B cell (primary cell): ENCODE measurements at regions not wholly inside any gene's neighbourhood (a gene's known extent, or its start where the extent isn't known, plus 50 kb on each side); places are given as distances from the start of the nearest gene placed in this dataset.

Source experiments
- ATAC-seq: fragments of 200-7000 bp; cut with Tn5 transposase; one replicate; pipeline ENCODE4 v1.10.0; 2021; ENCODE audit warnings: low read depth, mild to moderate bottlenecking, moderate number of reproducible peaks, moderate library complexity
- CTCF ChIA-PET: fragments of 350-600 bp; sonication (Branson Sonifier 250); formaldehyde crosslinking; loops from one replicate; lab custom pipeline; 2021; ENCODE audit warnings: antibody characterized with exemption, inconsistent platforms; lab: Charles Lee
- POLR2A ChIA-PET: fragments of 350-600 bp; sonication (Branson Sonifier 250); formaldehyde crosslinking; loops from one replicate; lab custom pipeline; 2021; ENCODE audit warnings: antibody characterized with exemption; lab: Charles Lee
- DNase-seq: peaks from one replicate; pipeline ENCODE4 v3.0.0; 2013
- H2AFZ ChIP-seq: 2 replicates; pipeline ENCODE4 v1.6.1; 2012; ENCODE audit warnings: mild to moderate bottlenecking, low read depth, low read length; ENCODE audit not compliant: insufficient read depth, poor library complexity, severe bottlenecking
- H3K27ac ChIP-seq, 2 donors: 1 replicate in 1 of 2; 2 replicates in 1 of 2; pipeline ENCODE4 v1.5.1; 2012 to 2013; ENCODE audit warnings: low read length in 2 of 2, mild to moderate bottlenecking in 2 of 2, moderate library complexity in 1 of 2
- H3K27me3 ChIP-seq, 4 experiments: fragments of 200-600 bp in 1 of 4; sonication (generic) in 1 of 4; replicated peaks in 1 of 4; 1 replicate in 2 of 4; 2 replicates in 2 of 4; pipeline versions ENCODE4 v1.6.1 to v1.7.0; 2013 to 2016; ENCODE audit warnings: low read length in 3 of 4, mild to moderate bottlenecking in 2 of 4, mixed read lengths in 1 of 4, moderate library complexity in 1 of 4; ENCODE audit not compliant: insufficient read depth in 4 of 4, control insufficient read depth in 3 of 4; ENCODE audit errors: control extremely low read depth in 1 of 4
- H3K36me3 ChIP-seq, 2 experiments: replicated peaks in 1 of 2; 1 replicate in 1 of 2; 2 replicates in 1 of 2; pipeline versions ENCODE4 v1.6.1 to v1.7.1; 2013; ENCODE audit warnings: low read length in 1 of 2; ENCODE audit not compliant: insufficient read depth in 2 of 2, control insufficient read depth in 1 of 2; ENCODE audit errors: control extremely low read depth in 1 of 2, extremely low read depth in 1 of 2
- H3K4me1 ChIP-seq, 2 donors: fragments of 200-600 bp in 1 of 2; sonication (generic) in 1 of 2; 1 replicate in 1 of 2; 2 replicates in 1 of 2; pipeline versions ENCODE4 v1.5.1 to v1.6.1; 2013 to 2017; ENCODE audit warnings: low read length in 2 of 2; ENCODE audit not compliant: control insufficient read depth in 2 of 2, insufficient read depth in 2 of 2
- H3K4me2 ChIP-seq: replicated peaks from 2 replicates; pipeline ENCODE3; 2012; ENCODE audit warnings: mild to moderate bottlenecking, low read depth, low read length; ENCODE audit not compliant: poor library complexity, severe bottlenecking
- H3K4me3 ChIP-seq, 5 experiments: fragments of 200-600 bp in 1 of 5; sonication (generic) in 1 of 5; 1 replicate in 3 of 5; 2 replicates in 2 of 5; pipeline versions ENCODE4 v1.5.1 to v1.7.0; 2011 to 2016; ENCODE audit warnings: low read length in 4 of 5, mild to moderate bottlenecking in 4 of 5, low read depth in 2 of 5, control low read depth in 1 of 5, moderate library complexity in 1 of 5; ENCODE audit not compliant: insufficient read depth in 1 of 5; ENCODE audit errors: control extremely low read depth in 1 of 5, extremely low read depth in 1 of 5
- H3K79me2 ChIP-seq: fragments of 200-600 bp; sonication (generic); one replicate; pipeline ENCODE4 v1.6.0; 2016; ENCODE audit warnings: low read length; ENCODE audit not compliant: control insufficient read depth, insufficient read depth
- H3K9ac ChIP-seq: fragments of 200-600 bp; sonication (generic); 2 replicates; pipeline ENCODE4 v1.6.1; 2017; ENCODE audit warnings: mild to moderate bottlenecking, low read length, moderate library complexity
- H3K9me3 ChIP-seq, 3 donors: one replicate each; pipeline versions ENCODE4 v1.6.1 to v1.7.1; 2013; ENCODE audit warnings: low read length in 2 of 3; ENCODE audit not compliant: control insufficient read depth in 2 of 3, insufficient read depth in 1 of 3; ENCODE audit errors: control extremely low read depth in 1 of 3
- H4K20me1 ChIP-seq: 2 replicates; pipeline ENCODE4 v1.6.0; 2012; ENCODE audit warnings: mild to moderate bottlenecking, low read length; ENCODE audit not compliant: insufficient read depth, control insufficient read depth, poor library complexity, severe bottlenecking
- H3K27ac Mint-ChIP-seq: one replicate; pipeline ENCODE4 v1.8.0; 2021; ENCODE audit warnings: mixed read lengths
- H3K27me3 Mint-ChIP-seq: one replicate; pipeline ENCODE4 v1.8.0; 2021; ENCODE audit warnings: mixed read lengths
- H3K4me1 Mint-ChIP-seq: one replicate; pipeline ENCODE4 v1.8.0; 2021; ENCODE audit warnings: mixed read lengths
- H3K4me3 Mint-ChIP-seq: one replicate; pipeline ENCODE4 v1.8.0; 2021; ENCODE audit warnings: mixed read lengths
- H3K9me3 Mint-ChIP-seq: one replicate; pipeline ENCODE4 v1.8.0; 2022; ENCODE audit warnings: mixed read lengths; ENCODE audit not compliant: insufficient read depth
- EZH2 ChIP-seq: IDR thresholded peaks from 2 replicates; pipeline ENCODE4 v1.6.1; 2012; ENCODE audit warnings: borderline replicate concordance, low read depth, mild to moderate bottlenecking, moderate library complexity, low read length; ENCODE audit not compliant: insufficient read depth, poor library complexity, severe bottlenecking
- WGBS: methylation state at CpG from one replicate; pipeline ENCODE4 v1.1.5; 2013; ENCODE audit warnings: missing lambda C conversion rate; ENCODE audit not compliant: insufficient coverage; 5-methylcytosine and 5-hydroxymethylcytosine counted together
- intact Hi-C: fragments of 100-400 bp; cut with micrococcal nuclease; formaldehyde crosslinking; loops from one replicate; pipeline ENCODE4 v1.10.0; 2022
- TF ChIP-seq, protein P1 (sequence below): fragments of 200-600 bp; IDR thresholded peaks from one replicate; pipeline ENCODE4 v1.8.0; 2022; ENCODE audit warnings: antibody characterized with exemption, mild to moderate bottlenecking

- intact Hi-C loops = no loop called here
- Mint-ChIP-seq H3K4me3 (no peak overlapping the region), H3K9me3 (no peaks in the 10 kb centered on the region), H3K4me1 (peaks cover 18% of the 10 kb centered on the region), H3K27ac (no peak overlapping the region), H3K27me3 (no peaks in the 10 kb centered on the region)
- ChIA-PET CTCF (no interaction called here), POLR2A (no interaction called here)
- H3K9ac ChIP-seq = no peak overlapping the region
- H3K4me2 ChIP-seq = no peak overlapping the region
- WGBS = 80% methylated on average over 1 of the region's 3 CpGs
- no peaks in the 10 kb centered on the region for H3K79me2 ChIP-seq
- H3K4me3 ChIP-seq = no peak overlapping the region
- no peak overlapping the region for H3K27ac ChIP-seq
- ATAC-seq = no peak
- peaks cover 0 to 14% (median 0%) of the 10 kb centered on the region in 3 donors for H3K9me3 ChIP-seq
- H4K20me1 ChIP-seq = no peaks in the 10 kb centered on the region
- H3K4me1 ChIP-seq = peaks cover 14 to 24% of the 10 kb centered on the region in 2 donors
- H3K27me3 ChIP-seq = no peaks in the 10 kb centered on the region
- DNase-seq = no peak
- H2AFZ ChIP-seq = no peak overlapping the region
- TF ChIP-seq EZH2 = no peak
- TF ChIP-seq, protein P1, sequence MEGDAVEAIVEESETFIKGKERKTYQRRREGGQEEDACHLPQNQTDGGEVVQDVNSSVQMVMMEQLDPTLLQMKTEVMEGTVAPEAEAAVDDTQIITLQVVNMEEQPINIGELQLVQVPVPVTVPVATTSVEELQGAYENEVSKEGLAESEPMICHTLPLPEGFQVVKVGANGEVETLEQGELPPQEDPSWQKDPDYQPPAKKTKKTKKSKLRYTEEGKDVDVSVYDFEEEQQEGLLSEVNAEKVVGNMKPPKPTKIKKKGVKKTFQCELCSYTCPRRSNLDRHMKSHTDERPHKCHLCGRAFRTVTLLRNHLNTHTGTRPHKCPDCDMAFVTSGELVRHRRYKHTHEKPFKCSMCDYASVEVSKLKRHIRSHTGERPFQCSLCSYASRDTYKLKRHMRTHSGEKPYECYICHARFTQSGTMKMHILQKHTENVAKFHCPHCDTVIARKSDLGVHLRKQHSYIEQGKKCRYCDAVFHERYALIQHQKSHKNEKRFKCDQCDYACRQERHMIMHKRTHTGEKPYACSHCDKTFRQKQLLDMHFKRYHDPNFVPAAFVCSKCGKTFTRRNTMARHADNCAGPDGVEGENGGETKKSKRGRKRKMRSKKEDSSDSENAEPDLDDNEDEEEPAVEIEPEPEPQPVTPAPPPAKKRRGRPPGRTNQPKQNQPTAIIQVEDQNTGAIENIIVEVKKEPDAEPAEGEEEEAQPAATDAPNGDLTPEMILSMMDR = no peak
- no peaks in the 10 kb centered on the region for H3K36me3 ChIP-seq
These were observed 864.0 kb upstream of the ACO1 start for GRCh38 chr9:31520301-31521085.

DNA sequence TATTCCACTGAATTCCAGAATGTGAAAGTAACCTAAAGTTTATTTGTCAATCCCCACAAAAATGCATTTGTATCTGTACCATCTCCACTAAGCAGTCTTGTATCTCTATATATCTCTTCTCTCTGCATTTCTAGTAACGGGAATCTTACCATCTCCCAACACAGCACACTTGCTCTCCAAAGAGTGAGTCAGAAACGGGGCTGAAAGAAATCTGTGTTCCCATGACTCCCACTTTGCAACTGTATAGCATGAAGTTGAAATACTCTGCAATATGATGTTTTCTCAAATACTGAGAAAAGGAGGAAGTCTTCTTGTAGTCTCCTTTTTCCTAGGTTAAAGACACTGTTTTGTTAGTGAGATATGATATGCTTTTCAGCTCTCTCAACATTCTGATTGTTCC is 848.8 kb upstream of the ACO1 start:
- ChIA-PET POLR2A (no interaction called here), CTCF (no interaction called here)
- Mint-ChIP-seq H3K27ac (no peak overlapping the region), H3K4me3 (no peak overlapping the region), H3K9me3 (no peaks in the 10 kb centered on the region), H3K27me3 (no peaks in the 10 kb centered on the region), H3K4me1 (no peaks in the 10 kb centered on the region)
- WGBS = 80% methylated on average over 1 of the region's 2 CpGs
- Histone ChIP-seq H3K9ac (no peak overlapping the region), H3K27ac (no peak overlapping the region), H3K4me2 (no peak overlapping the region), H3K4me3 (no peak overlapping the region), H3K4me1 (no peaks in the 10 kb centered on the region), H3K27me3 (no peaks in the 10 kb centered on the region), H3K9me3 (no peaks in the 10 kb centered on the region), H2AFZ (no peak overlapping the region), H4K20me1 (no peaks in the 10 kb centered on the region), H3K79me2 (no peaks in the 10 kb centered on the region), H3K36me3 (no peaks in the 10 kb centered on the region)
- ATAC-seq (no peak), DNase-seq (no peak)
- TF ChIP-seq, protein P1 = no peak
- TF ChIP-seq EZH2 = no peak
- intact Hi-C loops = no loop called here
